Naive thymus-derived CD4-positive, alpha-beta T cell (primary cell): ENCODE measurements at regions not wholly inside any gene's neighbourhood (a gene's known extent, or its start where the extent isn't known, plus 50 kb on each side); places are given as distances from the start of the nearest gene placed in this dataset.

ENCODE experiments used
- ATAC-seq: fragments of 150-1000 bp; cut with Tn5 transposase; 2 replicates; pipeline ENCODE4 v1.10.0; 2021; ENCODE audit warnings: mild to moderate bottlenecking, moderate library complexity
- CTCF ChIA-PET: fragments of 350-600 bp; sonication (Branson Sonifier 250); formaldehyde crosslinking; loops from one replicate; lab custom pipeline; 2021; ENCODE audit warnings: antibody characterized with exemption; lab: Charles Lee
- POLR2A ChIA-PET: fragments of 350-600 bp; sonication (Branson Sonifier 250); formaldehyde crosslinking; loops from one replicate; lab custom pipeline; 2021; ENCODE audit warnings: antibody characterized with exemption, inconsistent platforms; lab: Charles Lee
- DNase-seq, 9 donors: peaks; one replicate each; pipeline versions ENCODE4 v3.0.0 to v3.0.0-alpha.2; 2020 to 2022; ENCODE audit warnings: mixed read lengths in 1 of 9
- H3K27ac ChIP-seq: one replicate; pipeline ENCODE4 v1.7.0; 2013; ENCODE audit warnings: mild to moderate bottlenecking, low read depth, low read length, moderate library complexity
- H3K27me3 ChIP-seq, 2 donors: one replicate each; pipeline ENCODE4 v1.7.0; 2013; ENCODE audit warnings: low read length in 2 of 2, mild to moderate bottlenecking in 2 of 2, moderate library complexity in 2 of 2; ENCODE audit not compliant: control insufficient read depth in 2 of 2, insufficient read depth in 2 of 2
- H3K36me3 ChIP-seq, 3 experiments: 1 replicate in 2 of 3; 2 replicates in 1 of 3; pipeline ENCODE4 v1.7.0; 2013; ENCODE audit warnings: low read length in 3 of 3, mild to moderate bottlenecking in 3 of 3, moderate library complexity in 1 of 3; ENCODE audit not compliant: insufficient read depth in 3 of 3, control insufficient read depth in 2 of 3
- H3K4me1 ChIP-seq, 2 donors: one replicate each; pipeline ENCODE4 v1.7.0; 2013; ENCODE audit warnings: low read length in 2 of 2, mild to moderate bottlenecking in 2 of 2, moderate library complexity in 1 of 2; ENCODE audit not compliant: control insufficient read depth in 2 of 2, insufficient read depth in 2 of 2
- H3K4me3 ChIP-seq: 2 replicates; pipeline ENCODE4 v1.7.0; 2013; ENCODE audit warnings: mild to moderate bottlenecking, low read length
- H3K9me3 ChIP-seq, 3 experiments: 1 replicate in 2 of 3; 2 replicates in 1 of 3; pipeline ENCODE4 v1.7.0; 2013; ENCODE audit warnings: low read length in 3 of 3; ENCODE audit not compliant: control insufficient read depth in 2 of 3
- H3K27ac Mint-ChIP-seq, 9 donors: one replicate each; pipeline ENCODE4 v1.8.0; 2020 to 2022; ENCODE audit warnings: mixed read lengths in 9 of 9, mild to moderate bottlenecking in 8 of 9, moderate library complexity in 5 of 9, inconsistent platforms in 2 of 9
- H3K27me3 Mint-ChIP-seq, 5 donors: one replicate each; pipeline ENCODE4 v1.8.0; 2021 to 2022; ENCODE audit warnings: mixed read lengths in 5 of 5, mild to moderate bottlenecking in 1 of 5
- H3K36me3 Mint-ChIP-seq, 5 donors: one replicate each; pipeline ENCODE4 v1.8.0; 2020 to 2022; ENCODE audit warnings: mixed read lengths in 5 of 5, mild to moderate bottlenecking in 3 of 5, inconsistent platforms in 1 of 5
- H3K4me1 Mint-ChIP-seq, 7 donors: one replicate each; pipeline ENCODE4 v1.8.0; 2020 to 2022; ENCODE audit warnings: mixed read lengths in 7 of 7, mild to moderate bottlenecking in 3 of 7, inconsistent platforms in 1 of 7
- H3K4me3 Mint-ChIP-seq, 10 donors: one replicate each; pipeline ENCODE4 v1.8.0; 2020 to 2022; ENCODE audit warnings: mild to moderate bottlenecking in 10 of 10, mixed read lengths in 10 of 10, moderate library complexity in 6 of 10, inconsistent platforms in 2 of 10
- H3K9me3 Mint-ChIP-seq, 11 donors: one replicate each; pipeline ENCODE4 v1.8.0; 2020 to 2022; ENCODE audit warnings: mixed read lengths in 11 of 11, mild to moderate bottlenecking in 4 of 11, inconsistent platforms in 1 of 11, moderate library complexity in 1 of 11
- intact Hi-C, 2 donors: fragments of 100-400 bp; cut with micrococcal nuclease; formaldehyde crosslinking; loops; one replicate each; pipeline ENCODE4 v1.15.1; 2023

DNA sequence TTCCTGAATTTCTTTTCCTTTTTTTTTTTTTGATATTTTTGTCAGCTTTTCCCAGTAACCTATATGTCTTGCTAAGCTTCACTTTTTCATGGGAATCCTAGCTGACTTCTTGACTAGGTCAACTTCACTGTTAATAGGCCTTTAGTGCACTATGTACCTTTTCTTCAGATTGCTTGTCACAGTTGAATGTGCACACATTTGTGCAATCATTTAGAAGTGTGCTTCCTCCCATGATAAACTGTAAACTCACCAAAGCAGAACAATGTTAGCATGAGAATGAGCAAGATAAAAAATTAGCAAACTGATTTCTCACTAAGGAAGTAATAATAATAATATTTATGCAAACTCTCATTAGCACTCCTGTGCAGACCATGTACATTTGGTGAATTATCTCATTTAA lies 173.2 kb downstream of the PABPC4L start:
- intact Hi-C loops = no loop called here
- POLR2A ChIA-PET = no interaction called here
- Mint-ChIP-seq H3K4me3 (no peak overlapping the region), H3K36me3 (no peaks in the 10 kb centered on the region), H3K27ac (no peak overlapping the region), H3K4me1 (no peaks in the 10 kb centered on the region), H3K9me3 (peaks cover 0 to 12% (median 0%) of the 10 kb centered on the region in 11 donors), H3K27me3 (no peaks in the 10 kb centered on the region)
- DNase-seq (no peak), ATAC-seq (no peak)
- H3K9me3 ChIP-seq = no peaks in the 10 kb centered on the region
- H3K4me1 ChIP-seq = no peaks in the 10 kb centered on the region
- H3K4me3 ChIP-seq = no peak overlapping the region
- CTCF ChIA-PET = no interaction called here
- no peak overlapping the region for H3K27ac ChIP-seq
- no peaks in the 10 kb centered on the region for H3K36me3 ChIP-seq
- H3K27me3 ChIP-seq = no peaks in the 10 kb centered on the region

DNA sequence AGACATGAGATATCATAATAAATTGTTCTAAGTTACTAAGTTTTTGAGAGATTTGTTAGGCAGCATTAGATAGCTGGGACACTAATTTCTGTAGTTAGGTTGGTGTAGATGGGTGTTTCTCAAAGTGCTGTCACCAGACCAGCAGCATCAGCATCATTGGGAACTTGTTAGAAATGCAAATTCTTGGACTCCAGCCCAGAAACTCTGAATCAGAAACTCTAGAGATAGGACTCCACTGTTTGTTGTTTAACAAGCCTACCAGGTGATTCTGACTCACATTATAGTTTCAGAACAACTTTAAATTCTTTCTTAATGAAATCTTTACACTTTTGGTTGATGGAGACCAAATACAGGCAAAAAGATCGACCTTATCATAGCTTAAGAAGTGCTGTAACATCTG lies 173.7 kb downstream of the PABPC4L start:
- Mint-ChIP-seq H3K4me3 (no peak overlapping the region), H3K27me3 (no peaks in the 10 kb centered on the region), H3K36me3 (no peaks in the 10 kb centered on the region), H3K4me1 (no peaks in the 10 kb centered on the region), H3K27ac (no peak overlapping the region), H3K9me3 (peaks cover 0 to 7% (median 0%) of the 10 kb centered on the region in 11 donors)
- intact Hi-C loops = no loop called here
- H3K4me3 ChIP-seq = no peak overlapping the region
- CTCF ChIA-PET = no interaction called here
- POLR2A ChIA-PET = no interaction called here
- no peak overlapping the region for H3K27ac ChIP-seq
- H3K27me3 ChIP-seq = no peaks in the 10 kb centered on the region
- ATAC-seq (no peak), DNase-seq (no peak)
- H3K4me1 ChIP-seq = no peaks in the 10 kb centered on the region
- no peaks in the 10 kb centered on the region for H3K9me3 ChIP-seq
- H3K36me3 ChIP-seq = no peaks in the 10 kb centered on the region

DNA sequence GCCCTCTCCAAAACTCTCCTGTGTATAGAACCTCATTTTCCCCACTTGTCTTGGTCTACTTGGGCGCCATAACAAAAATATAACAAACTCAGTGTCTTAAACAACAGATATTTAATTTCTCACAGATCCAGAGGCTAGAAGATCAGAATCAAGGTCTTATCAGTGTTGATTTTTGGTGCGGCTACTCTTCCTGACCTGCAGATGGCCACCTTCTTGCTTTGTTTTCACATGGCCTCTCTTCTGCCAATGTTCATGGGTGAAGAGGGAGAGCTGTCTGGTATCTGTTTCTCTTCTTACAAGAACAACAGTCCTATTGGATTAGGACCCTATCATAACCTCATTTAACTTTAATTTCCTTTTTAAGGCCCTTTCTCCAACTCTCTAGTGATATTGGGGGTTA lies 177.3 kb downstream of the PABPC4L start:
- Mint-ChIP-seq H3K9me3 (peaks cover 0 to 4% (median 0%) of the 10 kb centered on the region in 11 donors), H3K4me3 (no peak overlapping the region), H3K36me3 (no peaks in the 10 kb centered on the region), H3K27me3 (no peaks in the 10 kb centered on the region), H3K4me1 (no peaks in the 10 kb centered on the region), H3K27ac (no peak overlapping the region)
- POLR2A ChIA-PET = no interaction called here
- CTCF ChIA-PET = no interaction called here
- Histone ChIP-seq H3K4me3 (no peak overlapping the region), H3K27ac (no peak overlapping the region), H3K9me3 (no peaks in the 10 kb centered on the region), H3K36me3 (no peaks in the 10 kb centered on the region), H3K27me3 (no peaks in the 10 kb centered on the region), H3K4me1 (no peaks in the 10 kb centered on the region)
- DNase-seq (no peak), ATAC-seq (no peak)
- intact Hi-C loops = no loop called here

DNA sequence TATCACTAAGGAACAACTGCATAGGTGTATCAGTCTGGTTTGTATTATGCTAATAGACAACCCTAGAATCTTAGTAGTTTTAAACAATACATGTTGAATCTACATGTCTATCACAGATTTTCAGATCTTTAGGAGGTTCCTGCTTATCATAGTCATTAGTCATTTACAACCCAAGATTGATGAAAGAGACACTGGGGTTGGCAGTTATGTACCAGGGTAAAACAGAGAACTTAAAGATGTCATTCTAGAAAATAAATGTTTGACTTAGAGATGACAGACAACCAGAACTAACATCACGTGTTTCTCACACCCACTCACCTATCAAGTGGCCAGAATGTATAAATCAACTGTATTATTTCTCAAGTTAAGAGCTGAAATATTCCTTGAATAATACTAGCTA lies 181.9 kb downstream of the PABPC4L start:
- H3K4me1 Mint-ChIP-seq = no peaks in the 10 kb centered on the region
- Histone ChIP-seq H3K27me3 (no peaks in the 10 kb centered on the region), H3K27ac (no peak overlapping the region), H3K4me1 (no peaks in the 10 kb centered on the region), H3K36me3 (no peaks in the 10 kb centered on the region), H3K4me3 (no peak overlapping the region), H3K9me3 (no peaks in the 10 kb centered on the region)
- H3K27me3 Mint-ChIP-seq = no peaks in the 10 kb centered on the region
- H3K9me3 Mint-ChIP-seq = peaks cover 0 to 5% (median 0%) of the 10 kb centered on the region in 11 donors
- no peaks in the 10 kb centered on the region for H3K36me3 Mint-ChIP-seq
- H3K27ac Mint-ChIP-seq = no peak overlapping the region
- POLR2A ChIA-PET = no interaction called here
- intact Hi-C loops = no loop called here
- H3K4me3 Mint-ChIP-seq = no peak overlapping the region
- DNase-seq (no peak), ATAC-seq (no peak)
- CTCF ChIA-PET = no interaction called here

DNA sequence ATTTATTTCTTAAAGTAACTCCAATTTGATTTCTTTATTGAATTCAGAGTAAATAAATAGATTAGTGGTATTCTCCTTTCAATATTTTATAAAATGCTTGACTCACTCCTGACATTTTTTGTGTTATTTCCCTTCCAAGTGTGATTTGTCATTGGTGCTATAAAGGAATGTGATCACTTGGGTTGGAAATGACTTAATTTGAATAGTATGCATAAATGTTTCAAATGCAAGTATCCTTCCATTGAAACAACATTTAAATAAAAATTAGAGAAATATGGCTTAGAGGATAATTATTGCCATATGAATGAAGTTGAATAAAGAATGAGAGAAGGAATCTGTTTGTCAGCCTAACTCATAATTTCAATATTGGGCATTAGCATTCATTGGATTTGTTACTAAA lies 182.7 kb downstream of the PABPC4L start:
- intact Hi-C loops = no loop called here
- CTCF ChIA-PET = no interaction called here
- Histone ChIP-seq H3K4me3 (no peak overlapping the region), H3K4me1 (no peaks in the 10 kb centered on the region), H3K36me3 (no peaks in the 10 kb centered on the region), H3K9me3 (no peaks in the 10 kb centered on the region), H3K27me3 (no peaks in the 10 kb centered on the region), H3K27ac (no peak overlapping the region)
- Mint-ChIP-seq H3K4me1 (no peaks in the 10 kb centered on the region), H3K9me3 (peaks cover 0 to 3% (median 0%) of the 10 kb centered on the region in 11 donors), H3K27ac (no peak overlapping the region), H3K27me3 (no peaks in the 10 kb centered on the region), H3K36me3 (no peaks in the 10 kb centered on the region), H3K4me3 (no peak overlapping the region)
- POLR2A ChIA-PET = no interaction called here
- ATAC-seq (no peak), DNase-seq (no peak)

DNA sequence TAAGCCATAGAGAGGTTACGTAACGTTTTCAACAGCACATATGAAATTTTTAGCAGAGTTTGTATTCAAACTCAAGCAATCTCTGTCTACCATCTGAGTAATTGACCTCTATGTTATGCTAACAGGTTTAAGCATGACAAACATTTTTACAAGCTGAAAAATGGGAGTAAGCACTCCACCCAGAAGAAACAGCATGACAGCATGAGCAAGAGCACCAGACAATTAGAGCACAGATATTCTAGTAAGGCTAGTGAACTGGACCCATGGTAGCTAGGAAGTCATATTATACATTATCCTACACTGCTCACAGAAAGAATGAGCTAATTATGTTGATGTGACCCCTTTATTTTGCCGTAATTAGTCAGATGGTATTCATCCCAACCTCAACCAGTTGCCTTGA lies 200.5 kb downstream of the PABPC4L start:
- Histone ChIP-seq H3K4me1 (no peaks in the 10 kb centered on the region), H3K27me3 (no peaks in the 10 kb centered on the region), H3K27ac (no peak overlapping the region), H3K4me3 (no peak overlapping the region), H3K36me3 (no peaks in the 10 kb centered on the region), H3K9me3 (no peaks in the 10 kb centered on the region)
- no peak overlapping the region for H3K27ac Mint-ChIP-seq
- ATAC-seq = no peak
- H3K27me3 Mint-ChIP-seq = no peaks in the 10 kb centered on the region
- no peak overlapping the region for H3K4me3 Mint-ChIP-seq
- H3K4me1 Mint-ChIP-seq = no peaks in the 10 kb centered on the region
- POLR2A ChIA-PET = no interaction called here
- CTCF ChIA-PET = no interaction called here
- no peaks in the 10 kb centered on the region for H3K36me3 Mint-ChIP-seq
- peaks cover 0 to 18% (median 0%) of the 10 kb centered on the region in 11 donors for H3K9me3 Mint-ChIP-seq
- intact Hi-C loops = no loop called here
- DNase-seq = no peak

DNA sequence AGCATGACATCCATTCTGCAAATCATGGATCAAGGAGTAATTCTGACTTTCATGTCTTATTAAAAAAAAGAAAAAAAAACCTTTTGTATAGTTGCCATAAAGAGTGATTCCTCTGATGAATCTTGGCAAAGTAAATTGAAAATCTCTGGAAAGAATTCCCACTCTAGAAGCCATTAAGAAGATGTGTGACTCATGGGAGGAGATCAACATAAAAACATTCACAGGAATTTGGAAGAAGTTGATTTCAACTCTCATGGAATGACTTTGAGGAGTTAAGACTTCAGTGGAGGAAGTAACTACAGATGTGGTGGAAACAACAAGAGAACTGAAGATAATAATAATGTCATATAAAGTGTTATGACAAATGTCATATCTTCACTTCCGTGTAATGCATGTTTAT lies 204.2 kb downstream of the PABPC4L start:
- H3K36me3 Mint-ChIP-seq = no peaks in the 10 kb centered on the region
- Histone ChIP-seq H3K4me1 (no peaks in the 10 kb centered on the region), H3K27ac (no peak overlapping the region), H3K9me3 (no peaks in the 10 kb centered on the region), H3K27me3 (no peaks in the 10 kb centered on the region), H3K36me3 (no peaks in the 10 kb centered on the region), H3K4me3 (no peak overlapping the region)
- H3K4me3 Mint-ChIP-seq = no peak overlapping the region
- no peaks in the 10 kb centered on the region for H3K27me3 Mint-ChIP-seq
- H3K9me3 Mint-ChIP-seq = peaks cover 0 to 24% (median 4%) of the 10 kb centered on the region in 11 donors
- ChIA-PET POLR2A (no interaction called here), CTCF (no interaction called here)
- H3K27ac Mint-ChIP-seq = no peak overlapping the region
- no peaks in the 10 kb centered on the region for H3K4me1 Mint-ChIP-seq
- DNase-seq = no peak
- no peak for ATAC-seq
- intact Hi-C loops = no loop called here
